ENCODE measurements at regions not wholly inside any gene's neighbourhood (a gene's known extent, or its start where the extent isn't known, plus 50 kb on each side); places are given as distances from the start of the nearest gene placed in this dataset.
"Not testable (repeated sequence)": the region's sequence is repeated elsewhere in the genome, so short reads cannot be mapped to it uniquely, and the experiment has no call there.

DNA sequence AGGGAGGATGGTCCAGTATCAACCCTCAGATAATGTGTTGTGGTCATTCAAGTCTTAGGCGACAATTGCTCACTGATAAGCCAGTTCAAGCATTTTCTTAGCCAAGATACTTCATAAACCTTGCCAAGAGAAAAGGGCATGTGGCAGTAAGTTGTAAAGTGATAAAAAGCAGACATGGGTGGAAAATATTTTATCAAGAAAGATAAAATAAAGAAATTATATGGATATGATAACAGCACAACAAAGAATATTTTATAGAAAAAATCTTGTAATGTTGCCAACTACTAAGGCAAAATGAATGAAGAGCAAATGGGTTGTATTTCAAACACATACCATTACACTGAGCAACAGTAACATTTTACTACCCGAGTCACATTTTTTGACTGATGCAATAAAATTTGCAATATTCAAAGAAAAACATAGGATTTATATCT is 217.4 kb upstream of the PITX2 start:
- no peak for DNase-seq

DNA sequence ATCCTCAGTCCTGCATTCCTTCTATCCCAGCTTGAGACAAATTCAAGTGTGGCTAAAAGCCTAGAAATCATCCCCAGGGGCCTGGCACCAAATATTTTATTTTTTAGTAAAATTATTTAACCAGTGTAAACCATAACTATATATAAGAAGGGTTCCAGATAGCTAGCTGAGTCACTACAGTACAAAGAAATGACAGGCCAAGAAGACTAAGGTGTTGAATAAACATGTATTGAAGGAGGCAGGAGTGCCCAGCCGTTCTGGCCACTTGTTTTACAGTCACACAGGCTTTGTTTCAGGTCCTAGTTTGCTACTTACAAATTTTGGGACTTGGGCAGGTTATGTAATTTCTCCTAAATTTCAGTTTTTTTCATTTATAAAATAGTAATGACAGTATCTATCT is 225.9 kb upstream of the PITX2 start:
- DNase-seq: no peak

DNA sequence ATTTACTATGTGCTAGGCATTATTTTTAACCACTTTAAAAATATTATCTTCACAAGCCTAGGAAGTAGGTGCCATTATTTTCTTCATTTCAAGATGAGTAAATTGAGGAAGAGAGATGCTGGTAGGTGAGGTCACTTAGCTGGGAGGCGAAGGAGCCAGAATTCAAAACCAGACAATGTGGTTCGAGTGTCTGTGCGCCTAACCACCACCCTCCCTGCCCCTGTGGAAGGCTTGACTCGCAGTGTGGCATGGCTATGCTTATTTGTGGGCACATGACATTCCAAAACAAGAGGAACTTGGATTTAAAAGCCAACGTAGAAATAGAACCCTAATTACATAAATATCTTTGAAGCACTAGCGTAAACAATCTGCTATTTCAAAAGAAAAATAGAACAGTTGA is 226.6 kb upstream of the PITX2 start:
- DNase-seq: no peak

DNA sequence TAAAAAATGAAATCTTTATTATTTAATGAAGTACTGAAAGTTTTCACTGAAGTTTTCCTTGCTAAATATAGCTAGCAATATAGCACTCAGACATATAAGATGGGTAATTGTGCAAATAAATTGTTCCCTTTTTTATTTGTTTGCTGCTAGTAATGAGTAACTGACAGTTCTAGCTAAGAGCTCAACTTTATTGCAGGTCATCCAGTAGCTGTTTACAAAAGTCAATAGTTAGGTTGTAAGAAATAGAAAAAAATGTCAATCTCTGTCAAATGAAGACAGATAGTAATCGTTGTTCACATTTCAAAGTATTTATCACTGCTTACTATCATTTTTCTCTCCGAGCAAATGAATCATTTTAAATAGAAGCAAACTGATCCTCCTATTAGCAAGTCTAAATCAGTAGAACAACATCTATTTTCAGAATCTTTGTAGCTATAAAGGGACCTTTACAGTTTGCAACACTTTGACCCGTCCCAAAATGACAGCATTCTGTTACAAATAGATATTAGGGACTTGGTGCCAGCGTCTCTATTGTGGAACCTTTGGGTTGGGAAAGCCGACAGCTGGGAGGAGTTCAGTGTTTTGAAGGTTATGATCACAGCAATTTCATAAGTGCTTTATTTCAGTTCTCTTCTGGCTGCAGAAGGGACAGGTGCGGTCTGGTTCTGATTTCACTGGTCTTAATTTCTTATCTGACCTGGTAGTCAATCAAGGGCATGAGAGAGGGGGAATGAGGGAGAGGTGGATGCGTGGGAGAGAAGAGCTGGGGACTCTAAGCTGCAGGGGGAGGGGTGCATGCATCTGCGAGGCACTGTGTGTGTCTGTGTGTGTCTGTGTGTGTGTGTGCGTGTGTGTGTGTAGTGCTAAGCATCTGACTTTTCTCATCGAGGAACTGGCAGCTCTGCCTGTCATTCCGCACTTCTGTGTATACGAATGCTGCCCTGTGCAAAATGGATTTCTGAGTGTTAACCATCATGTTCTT is 227.9 kb upstream of the PITX2 start:
- DNase-seq: no peak

DNA sequence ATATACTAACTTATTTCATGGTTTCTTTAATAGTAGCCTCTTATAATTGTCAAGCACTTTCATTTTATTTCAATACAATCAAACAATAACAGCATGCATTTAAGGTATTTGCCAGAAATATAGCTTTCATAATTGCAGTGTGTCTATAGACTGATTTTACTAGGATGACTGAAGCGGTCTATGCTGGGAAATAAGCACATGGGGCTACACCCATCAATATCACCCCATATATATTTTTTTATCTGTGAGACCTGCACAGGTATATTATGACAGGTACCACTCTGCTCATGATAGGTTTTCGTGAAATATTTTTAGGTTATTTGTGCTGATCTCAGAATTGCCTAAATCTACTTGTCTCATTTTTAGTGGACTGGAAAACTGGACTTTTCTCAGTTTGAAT is 229.1 kb upstream of the PITX2 start:
- no peak for DNase-seq

DNA sequence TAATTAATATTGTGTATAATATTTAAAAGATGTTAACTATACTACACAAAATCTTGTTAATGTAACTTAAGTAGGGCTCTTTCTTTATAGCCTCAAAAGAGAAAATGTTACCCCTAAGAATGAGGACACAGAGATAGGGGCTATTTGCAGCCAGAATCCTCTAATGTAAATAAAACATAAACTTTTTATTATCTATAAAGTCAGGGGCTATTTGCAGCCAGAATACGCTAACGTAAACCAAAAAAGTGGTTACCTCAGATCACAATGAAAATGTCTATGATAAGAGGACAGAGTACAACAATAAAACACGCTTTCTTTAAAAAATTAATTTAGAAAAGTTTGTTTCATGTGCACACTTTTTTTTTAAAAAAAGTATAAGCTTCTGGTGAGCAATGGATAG is 229.9 kb upstream of the PITX2 start:
- no peak for DNase-seq

DNA sequence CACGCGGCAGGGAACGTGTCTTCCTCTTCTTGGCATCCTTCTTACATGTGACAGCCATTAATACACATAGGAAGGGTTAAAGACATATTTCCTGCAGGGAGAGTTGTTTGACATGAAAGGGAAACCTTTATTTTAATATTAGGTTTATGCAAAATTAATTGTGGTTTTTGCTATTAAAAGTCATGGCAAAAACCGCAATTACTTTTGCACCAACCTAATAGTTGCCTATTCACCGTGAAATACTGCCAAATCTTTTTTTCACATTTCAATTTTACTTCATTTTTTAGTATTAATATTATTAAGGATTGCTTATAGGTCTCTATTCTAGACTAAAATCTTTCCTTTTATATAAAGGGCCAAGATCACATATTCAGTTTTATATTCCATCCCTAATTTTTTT is 230.4 kb upstream of the PITX2 start:
- DNase-seq: no peak

DNA sequence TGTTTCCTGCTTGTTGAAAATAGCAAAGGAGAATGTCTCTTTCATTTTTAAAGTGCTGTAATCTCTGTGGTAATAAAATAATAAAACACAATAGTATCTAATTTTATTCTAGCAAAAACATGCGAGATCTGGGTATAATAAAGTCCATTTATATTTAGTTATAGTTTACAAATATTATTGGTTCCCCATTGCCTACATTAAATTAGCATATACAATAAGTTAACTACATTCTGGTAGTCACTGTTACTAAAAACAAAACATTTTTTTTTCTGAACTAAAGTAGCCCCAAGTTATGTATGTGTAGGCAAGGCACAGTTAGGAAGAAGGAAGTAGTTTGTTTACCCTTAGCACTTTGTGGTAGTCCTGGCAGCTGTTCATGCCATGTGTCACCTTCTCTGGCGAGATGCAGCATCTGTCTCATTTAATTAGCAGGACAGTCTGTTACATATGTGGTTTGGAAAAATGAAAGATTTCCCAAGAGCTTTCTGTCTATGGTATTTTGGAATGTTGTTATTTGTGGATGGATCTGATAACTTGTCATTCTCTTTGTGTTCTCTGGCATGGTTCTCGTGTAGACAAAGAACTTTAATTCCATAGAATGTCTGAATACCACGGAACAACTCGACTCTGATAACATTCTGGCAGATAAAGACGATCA is 231.3 kb upstream of the PITX2 start:
- DNase-seq: no peak

DNA sequence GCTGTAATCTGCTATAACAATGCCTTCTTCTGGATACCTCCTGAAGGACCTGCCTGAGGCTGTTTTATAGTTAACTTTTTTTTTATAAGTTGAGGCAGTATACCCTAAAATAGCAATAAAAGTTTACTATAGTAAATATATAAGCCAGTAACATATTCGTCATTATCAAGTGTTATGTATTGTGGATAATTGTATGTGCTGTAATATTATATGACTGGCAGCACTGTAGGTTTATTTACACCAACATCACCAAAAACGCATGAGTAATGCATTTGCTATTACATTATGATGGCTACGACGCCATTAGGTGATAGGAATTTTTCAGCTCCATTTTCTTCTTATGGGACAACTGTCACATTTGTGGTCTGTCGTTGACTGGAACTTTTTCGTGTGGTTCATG is 237.2 kb upstream of the PITX2 start:
- no peak for DNase-seq

DNA sequence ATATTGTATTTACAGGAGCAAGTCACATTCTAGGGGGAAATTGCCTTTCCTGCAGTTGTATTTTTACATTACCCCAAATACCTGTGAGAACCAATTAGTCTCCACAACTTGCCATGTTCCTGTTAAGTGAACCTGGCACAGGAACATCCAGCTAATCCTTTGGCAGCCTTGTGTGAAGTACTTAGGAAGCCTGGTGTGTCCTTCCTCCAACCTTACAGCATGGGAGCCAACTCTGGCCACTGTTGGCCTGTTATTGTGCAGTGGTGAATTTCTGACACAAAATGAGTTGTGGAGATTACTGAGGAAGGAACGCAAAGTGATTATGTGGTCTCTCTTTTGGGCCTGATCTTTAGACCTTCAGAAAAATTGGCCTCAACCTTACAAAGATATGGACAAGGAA is 238.0 kb upstream of the PITX2 start:
- DNase-seq: no peak

DNA sequence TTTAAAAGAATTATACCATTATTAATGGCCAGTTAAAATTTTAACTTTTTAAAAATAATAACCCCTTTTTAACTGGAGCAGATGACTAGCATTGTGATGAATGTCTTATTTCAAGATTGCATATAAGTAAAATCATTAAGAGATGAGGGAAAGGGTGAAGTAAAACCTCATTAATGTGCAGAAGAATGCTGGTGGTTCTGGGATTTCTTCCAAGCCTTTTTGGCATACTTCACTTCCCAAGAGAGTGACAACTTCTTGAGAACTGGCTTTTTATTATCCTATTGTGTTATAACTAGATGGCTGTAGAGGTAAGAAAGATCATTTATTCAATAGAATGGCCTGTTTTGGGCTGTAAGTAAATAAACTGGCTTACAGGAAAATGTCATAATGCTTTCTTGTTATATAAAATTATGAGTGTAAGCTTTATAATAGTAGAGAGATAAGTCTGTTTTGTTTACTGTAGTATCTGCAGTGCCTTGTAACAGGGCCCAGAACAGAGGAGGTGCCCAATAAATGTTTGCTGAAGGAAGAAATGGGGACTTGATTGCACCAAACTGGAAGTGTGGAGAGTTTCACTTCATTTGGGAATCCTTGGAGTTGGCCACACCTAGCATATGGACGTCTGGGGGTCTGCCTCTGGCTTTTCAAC is 242.9 kb upstream of the PITX2 start:
- no peak for DNase-seq

DNA sequence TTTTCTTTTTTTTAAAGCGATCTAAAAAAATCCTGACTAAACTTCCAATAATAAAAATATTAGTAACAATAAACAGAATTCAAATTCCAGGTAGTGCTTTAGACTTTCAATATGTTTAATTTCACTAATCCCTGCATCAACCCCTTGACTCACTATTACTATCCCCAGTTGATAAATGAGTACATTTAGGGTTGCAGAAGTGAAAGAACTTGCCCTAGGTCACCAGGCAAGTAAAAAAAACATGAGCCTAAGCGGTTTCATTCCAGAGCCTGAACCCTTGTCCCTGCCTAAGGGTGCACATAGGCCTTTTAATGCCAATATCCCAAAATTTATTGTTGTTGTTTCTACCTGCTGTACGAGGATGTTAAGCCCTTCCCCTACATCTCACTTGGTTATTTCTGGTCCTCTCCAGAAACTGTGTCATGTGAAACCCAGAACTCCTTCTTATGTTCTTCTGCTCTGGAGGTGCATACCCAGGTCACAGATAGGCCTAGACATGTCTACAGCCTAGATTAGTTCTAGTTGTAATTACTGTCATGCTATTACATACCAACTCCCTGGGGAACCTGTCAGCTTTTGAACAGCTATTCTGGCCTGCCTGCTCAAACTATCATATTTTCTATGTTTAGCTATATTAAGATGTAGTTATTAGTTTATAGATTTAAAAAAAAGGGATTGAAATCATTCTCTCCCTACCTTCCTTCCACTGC is 244.5 kb upstream of the PITX2 start:
- no peak for DNase-seq

DNA sequence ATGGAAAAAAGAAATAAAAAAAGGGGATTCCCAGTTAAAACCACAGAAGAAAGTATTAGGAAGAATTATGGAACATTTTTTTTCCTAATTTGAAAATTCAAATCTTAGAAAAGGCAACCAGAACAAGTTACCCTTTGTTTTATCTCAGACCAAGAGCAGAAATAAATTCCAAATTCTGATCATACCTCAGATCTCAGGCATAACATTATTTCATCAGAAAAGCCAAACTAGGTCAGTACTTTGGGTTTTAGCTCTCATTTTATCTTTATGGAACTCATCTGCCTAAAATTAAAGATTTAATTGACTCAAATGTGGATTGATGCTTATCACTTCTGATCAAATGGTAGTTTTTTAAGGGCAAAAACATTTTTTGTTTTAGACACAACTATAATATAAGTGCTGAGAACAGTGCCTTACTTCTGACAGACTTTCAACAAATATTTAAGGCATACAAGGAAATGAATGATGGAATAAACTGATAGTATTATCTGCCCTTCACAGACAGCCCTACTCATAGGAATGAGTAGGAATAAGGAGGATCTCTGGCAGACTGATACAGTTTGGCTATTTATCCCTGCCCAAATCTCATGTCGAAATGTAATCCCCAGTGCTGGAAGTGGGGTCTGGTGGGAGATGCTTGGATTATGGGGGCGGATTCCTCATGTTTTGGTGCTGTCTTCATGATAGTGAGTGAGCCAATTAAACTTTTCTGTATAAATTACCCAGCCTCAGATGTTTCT is 245.3 kb upstream of the PITX2 start:
- DNase-seq: no peak

DNA sequence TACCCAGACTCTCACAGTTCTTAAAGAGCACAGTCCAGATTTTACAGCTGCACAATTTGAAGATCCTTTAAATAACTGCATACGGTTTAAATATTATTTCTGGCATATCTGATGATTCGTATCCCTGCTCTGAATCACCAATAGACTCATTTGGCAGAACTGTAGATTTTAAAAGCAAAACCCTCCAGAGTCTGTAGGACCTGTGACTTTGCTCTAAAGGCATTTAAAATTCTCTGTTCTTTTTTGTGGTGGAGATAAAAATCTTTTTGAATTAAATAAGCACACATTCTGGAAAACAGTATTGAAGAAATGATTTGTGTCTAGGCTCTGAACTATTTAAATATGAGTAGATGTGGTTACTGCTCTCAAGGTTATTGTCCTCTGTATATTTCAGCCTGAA is 246.2 kb upstream of the PITX2 start:
- DNase-seq: no peak

DNA sequence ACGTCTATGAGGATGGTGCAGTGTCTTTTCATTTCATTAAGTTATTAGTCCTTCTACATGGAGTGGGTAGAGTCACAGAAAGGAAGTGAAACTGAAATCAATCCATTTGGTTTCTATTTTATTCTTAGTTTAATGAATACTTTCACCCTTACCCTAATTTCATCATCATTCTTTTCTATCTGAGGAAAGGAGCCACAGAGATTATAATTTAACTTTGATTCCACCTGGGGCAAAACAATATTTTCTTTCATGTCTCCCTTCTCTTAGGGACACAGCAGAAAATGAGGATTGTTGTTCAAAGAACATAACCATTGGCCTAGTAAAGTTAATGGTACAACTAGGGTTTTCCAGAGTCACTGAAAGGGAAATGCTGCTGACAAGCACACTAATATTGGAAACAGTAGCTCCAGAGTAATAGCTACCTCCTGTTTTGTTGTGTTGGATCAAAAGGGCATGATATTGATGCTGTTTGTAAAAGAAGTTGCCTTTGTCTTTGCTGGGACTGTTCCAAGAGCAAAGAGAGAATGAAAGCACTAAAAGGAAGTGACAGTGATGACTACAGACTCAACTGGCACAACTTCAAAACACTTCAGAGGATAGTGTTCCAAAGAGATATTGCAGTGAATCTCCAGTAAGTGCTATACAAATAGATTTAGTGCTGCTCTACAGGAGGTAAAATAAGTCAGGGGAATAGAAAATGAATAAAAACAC is 247.1 kb upstream of the PITX2 start:
- DNase-seq: no peak

DNA sequence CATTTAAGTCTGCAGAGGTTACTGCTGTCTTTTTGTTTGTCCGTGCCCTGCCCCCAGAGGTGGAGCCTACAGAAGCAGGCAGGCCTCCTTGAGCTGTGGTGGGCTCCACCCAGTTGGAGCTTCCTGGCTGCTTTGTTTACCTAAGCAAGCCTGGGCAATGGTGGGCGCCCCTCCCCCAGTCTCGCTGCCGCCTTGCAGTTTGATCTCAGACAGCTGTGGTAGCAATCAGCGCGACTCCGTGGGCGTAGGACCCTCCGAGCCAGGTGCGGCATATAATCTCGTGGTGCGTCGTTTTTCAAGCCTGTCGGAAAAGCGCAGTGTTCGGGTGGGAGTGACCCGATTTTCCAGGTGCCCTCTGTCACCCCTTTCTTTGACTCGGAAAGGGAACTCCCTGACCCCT is 253.3 kb upstream of the PITX2 start:
- not testable (repeated sequence) for DNase-seq

DNA sequence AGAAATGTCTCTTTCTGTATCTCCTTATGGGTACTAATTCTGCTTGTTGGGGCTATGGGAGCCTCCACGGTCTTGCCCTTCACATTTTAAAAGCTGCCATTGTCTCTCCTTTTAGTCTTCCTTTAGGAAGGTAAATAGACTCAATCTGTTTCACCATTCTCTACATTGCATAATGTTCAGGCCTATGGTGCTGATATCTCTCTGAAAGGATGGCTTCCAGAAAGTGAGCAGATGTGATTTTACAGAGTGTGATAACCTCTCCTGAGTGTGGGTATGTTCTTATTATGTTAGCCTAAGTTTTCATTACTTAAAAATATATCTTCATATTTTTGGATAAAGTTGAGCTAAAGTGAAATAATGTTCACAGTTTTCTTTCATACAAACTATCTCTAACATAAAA is 254.0 kb upstream of the PITX2 start:
- DNase-seq: no peak

DNA sequence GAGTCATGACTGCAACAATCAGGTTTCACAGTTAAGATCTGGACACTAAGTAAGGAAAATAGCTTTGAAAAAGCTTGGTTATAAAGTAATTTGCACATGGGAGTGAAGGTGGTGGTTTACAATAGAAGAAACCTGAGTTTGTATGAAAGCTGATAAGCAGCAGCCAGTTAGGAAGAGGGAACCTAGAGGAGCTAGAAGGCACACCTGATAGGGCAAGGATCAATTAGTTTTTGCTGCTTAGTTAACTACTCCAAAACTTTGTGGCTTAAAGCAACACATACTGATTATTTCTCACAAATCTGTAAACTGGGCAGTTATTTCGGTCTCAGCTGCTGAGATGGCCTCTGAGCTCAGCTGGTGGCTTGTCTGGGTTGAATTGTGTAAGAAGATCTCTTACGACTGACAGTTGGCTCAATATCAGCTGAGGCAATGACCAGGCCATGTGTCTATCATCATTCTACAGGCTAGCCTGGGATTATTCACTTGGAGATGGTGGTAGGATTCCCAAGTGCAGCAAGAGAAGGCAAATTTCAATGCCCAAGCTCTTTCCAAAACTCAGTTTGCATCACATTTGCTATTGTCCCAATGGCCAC is 255.0 kb upstream of the PITX2 start:
- no peak for DNase-seq

DNA sequence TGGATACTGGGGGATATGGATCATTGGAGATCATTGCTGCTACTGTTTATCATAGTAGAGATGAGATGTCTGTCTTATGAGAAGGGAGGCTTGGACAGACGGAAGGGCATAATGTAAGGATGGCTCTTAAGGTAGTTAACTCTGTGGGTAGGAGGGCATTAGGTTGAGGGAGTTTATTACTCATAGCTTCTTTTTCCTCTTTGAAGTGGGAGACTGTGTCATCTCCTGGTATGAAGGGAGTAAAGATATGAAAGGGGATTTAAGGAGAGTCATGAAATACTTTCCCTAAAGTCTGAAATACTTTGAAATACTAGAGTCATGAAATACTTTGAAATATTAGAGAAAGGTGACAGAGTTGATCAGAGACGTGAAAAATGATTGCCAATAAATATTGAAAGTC is 255.5 kb upstream of the PITX2 start:
- no peak for DNase-seq

DNA sequence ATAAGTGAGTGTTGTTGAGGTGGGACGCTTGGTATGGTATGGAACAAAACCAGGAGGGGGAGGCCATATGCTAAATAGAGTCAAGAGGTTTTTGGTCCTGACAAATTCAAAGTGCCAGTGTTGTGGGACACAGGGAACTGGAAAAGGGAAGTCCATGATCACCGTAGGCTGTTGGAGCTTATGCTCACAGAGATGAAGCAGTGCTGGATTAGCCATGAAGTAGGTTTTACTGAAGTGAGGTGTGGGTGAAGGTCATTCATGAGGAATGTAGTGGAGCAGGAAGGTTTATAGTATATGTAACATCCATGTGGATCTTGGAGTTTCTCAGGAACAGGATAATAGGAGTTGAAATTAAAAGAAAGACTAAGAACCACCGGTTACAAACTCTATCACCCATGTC is 256.1 kb upstream of the PITX2 start:
- DNase-seq: no peak
